ENCODE measurements at regions not wholly inside any gene's neighbourhood (a gene's known extent, or its start where the extent isn't known, plus 50 kb on each side); places are given as distances from the start of the nearest gene placed in this dataset.

DNA sequence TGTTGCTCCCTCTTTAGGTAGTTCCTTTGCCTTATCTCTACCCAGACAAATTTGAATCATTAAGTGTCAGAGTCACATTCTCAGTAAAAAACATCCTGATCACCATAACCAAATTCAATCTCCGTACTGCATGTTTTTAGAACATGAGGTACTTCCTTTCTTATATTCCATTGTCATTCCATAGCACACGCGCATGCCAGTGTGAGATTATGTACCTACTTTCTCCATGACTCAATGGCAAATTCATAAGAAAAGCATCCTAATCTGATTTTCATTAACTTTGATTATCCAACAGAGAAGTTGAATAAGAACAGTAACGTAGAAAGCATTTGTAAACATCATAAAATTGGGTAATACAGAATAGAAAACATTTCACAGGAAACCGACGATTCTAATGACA lies 1118.6 kb upstream of the CDH9 start:
- H3K27me3 Mint-ChIP-seq (ENCODE audit: insufficient read depth, low read depth): no peaks in the 10 kb centered on the region
- no peak overlapping the region for H3K4me3 Mint-ChIP-seq
- Histone ChIP-seq H3F3A (ENCODE audit: low read depth) (no peaks in the 10 kb centered on the region), H3K79me2 (ENCODE audit: low read depth) (no peaks in the 10 kb centered on the region), H3K27me3 (no peaks in the 10 kb centered on the region), H3K9ac (no peak overlapping the region), H2AFZ (replicated peaks) (no peak overlapping the region), H3K4me1 (no peaks in the 10 kb centered on the region), H3K4me2 (no peak overlapping the region), H4K20me1 (ENCODE audit: low read depth) (no peaks in the 10 kb centered on the region), H3K27ac (no peak overlapping the region), H3K9me3 (ENCODE audit: low read depth) (no peaks in the 10 kb centered on the region), H3K4me3 (no peak overlapping the region), H3K36me3 (no peaks in the 10 kb centered on the region)
- TF ChIP-seq, protein P1, sequence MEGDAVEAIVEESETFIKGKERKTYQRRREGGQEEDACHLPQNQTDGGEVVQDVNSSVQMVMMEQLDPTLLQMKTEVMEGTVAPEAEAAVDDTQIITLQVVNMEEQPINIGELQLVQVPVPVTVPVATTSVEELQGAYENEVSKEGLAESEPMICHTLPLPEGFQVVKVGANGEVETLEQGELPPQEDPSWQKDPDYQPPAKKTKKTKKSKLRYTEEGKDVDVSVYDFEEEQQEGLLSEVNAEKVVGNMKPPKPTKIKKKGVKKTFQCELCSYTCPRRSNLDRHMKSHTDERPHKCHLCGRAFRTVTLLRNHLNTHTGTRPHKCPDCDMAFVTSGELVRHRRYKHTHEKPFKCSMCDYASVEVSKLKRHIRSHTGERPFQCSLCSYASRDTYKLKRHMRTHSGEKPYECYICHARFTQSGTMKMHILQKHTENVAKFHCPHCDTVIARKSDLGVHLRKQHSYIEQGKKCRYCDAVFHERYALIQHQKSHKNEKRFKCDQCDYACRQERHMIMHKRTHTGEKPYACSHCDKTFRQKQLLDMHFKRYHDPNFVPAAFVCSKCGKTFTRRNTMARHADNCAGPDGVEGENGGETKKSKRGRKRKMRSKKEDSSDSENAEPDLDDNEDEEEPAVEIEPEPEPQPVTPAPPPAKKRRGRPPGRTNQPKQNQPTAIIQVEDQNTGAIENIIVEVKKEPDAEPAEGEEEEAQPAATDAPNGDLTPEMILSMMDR (IDR thresholded peaks at IDR 0.05): no peak
- TF ChIP-seq EZH2phosphoT487 (IDR thresholded peaks at IDR 0.05) (no peak), EZH2 (IDR thresholded peaks at IDR 0.05) (no peak)
- no peaks in the 10 kb centered on the region for H3K36me3 Mint-ChIP-seq
- H3K4me1 Mint-ChIP-seq: no peaks in the 10 kb centered on the region
- no peak for DNase-seq (ENCODE audit: low spot score)
- no peaks in the 10 kb centered on the region for H3K9me3 Mint-ChIP-seq
- no peak overlapping the region for H3K27ac Mint-ChIP-seq

DNA sequence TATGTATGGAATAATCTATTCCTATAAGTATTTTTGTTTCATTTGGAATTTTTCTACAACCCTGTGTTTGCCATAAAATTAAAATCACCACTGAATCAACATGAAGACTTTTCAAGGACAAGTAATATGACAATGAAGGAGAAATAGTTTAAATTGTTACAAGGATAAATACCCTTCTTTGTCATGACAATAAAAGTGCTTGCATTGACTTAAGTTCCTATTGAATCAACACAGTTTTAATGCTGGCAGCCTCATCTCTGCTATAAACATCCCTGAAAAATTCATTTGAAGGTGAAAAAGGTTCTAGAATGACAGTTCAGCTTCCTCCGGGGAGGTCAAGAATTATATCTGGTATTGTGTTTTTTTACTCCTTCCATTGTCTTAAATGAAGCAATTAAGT lies 1105.1 kb upstream of the CDH9 start:
- DNase-seq (ENCODE audit: low spot score): no peak
- no peaks in the 10 kb centered on the region for H3K4me1 ChIP-seq
- no peaks in the 10 kb centered on the region for H3K4me1 Mint-ChIP-seq
- H3K27me3 Mint-ChIP-seq (ENCODE audit: insufficient read depth, low read depth): no peaks in the 10 kb centered on the region
- TF ChIP-seq, protein P1 (IDR thresholded peaks at IDR 0.05): no peak
- TF ChIP-seq EZH2phosphoT487 (IDR thresholded peaks at IDR 0.05) (no peak), EZH2 (IDR thresholded peaks at IDR 0.05) (no peak)
- H3K9me3 Mint-ChIP-seq: peaks cover 5% of the 10 kb centered on the region
- H3K27ac Mint-ChIP-seq: no peak overlapping the region
- H3F3A ChIP-seq (ENCODE audit: low read depth): no peaks in the 10 kb centered on the region
- H3K36me3 Mint-ChIP-seq: peaks cover 2% of the 10 kb centered on the region
- no peaks in the 10 kb centered on the region for H3K27me3 ChIP-seq
- no peak overlapping the region for H2AFZ ChIP-seq (replicated peaks)
- no peaks in the 10 kb centered on the region for H3K9me3 ChIP-seq (ENCODE audit: low read depth)
- H4K20me1 ChIP-seq (ENCODE audit: low read depth): no peaks in the 10 kb centered on the region
- no peaks in the 10 kb centered on the region for H3K36me3 ChIP-seq
- H3K27ac ChIP-seq: no peak overlapping the region
- H3K79me2 ChIP-seq (ENCODE audit: low read depth): no peaks in the 10 kb centered on the region
- H3K9ac ChIP-seq: no peak overlapping the region
- no peak overlapping the region for H3K4me3 ChIP-seq
- H3K4me2 ChIP-seq: no peak overlapping the region
- no peak overlapping the region for H3K4me3 Mint-ChIP-seq

DNA sequence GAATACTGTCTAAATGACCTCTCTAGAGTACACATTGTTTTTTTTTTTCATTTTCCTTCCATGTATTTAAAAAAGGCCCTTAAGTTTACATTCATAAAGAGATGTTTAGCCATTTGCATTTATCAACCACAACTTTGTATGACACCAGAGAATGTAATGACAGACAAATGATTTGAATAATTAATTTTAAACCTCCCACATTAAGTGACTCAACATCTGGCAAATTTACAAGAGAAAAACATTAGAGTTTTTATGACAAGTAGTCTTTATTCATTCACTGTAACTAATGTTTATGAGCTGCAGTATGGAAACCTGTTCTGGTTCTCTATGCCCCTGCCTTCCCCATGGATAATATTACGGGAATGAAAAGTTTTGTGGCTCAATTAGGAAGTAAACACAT lies 1093.8 kb upstream of the CDH9 start:
- Mint-ChIP-seq H3K27me3 (ENCODE audit: insufficient read depth, low read depth) (no peaks in the 10 kb centered on the region), H3K9me3 (no peaks in the 10 kb centered on the region), H3K4me1 (no peaks in the 10 kb centered on the region), H3K36me3 (no peaks in the 10 kb centered on the region), H3K27ac (no peak overlapping the region), H3K4me3 (no peak overlapping the region)
- TF ChIP-seq EZH2phosphoT487 (IDR thresholded peaks at IDR 0.05) (no peak), EZH2 (IDR thresholded peaks at IDR 0.05) (no peak)
- TF ChIP-seq, protein P1 (IDR thresholded peaks at IDR 0.05): no peak
- no peak overlapping the region for H2AFZ ChIP-seq (replicated peaks)
- no peaks in the 10 kb centered on the region for H3K9me3 ChIP-seq (ENCODE audit: low read depth)
- H3K36me3 ChIP-seq: no peaks in the 10 kb centered on the region
- no peaks in the 10 kb centered on the region for H3K4me1 ChIP-seq
- H3K4me3 ChIP-seq: no peak overlapping the region
- H3K79me2 ChIP-seq (ENCODE audit: low read depth): no peaks in the 10 kb centered on the region
- no peak overlapping the region for H3K27ac ChIP-seq
- no peaks in the 10 kb centered on the region for H4K20me1 ChIP-seq (ENCODE audit: low read depth)
- no peak overlapping the region for H3K4me2 ChIP-seq
- H3K9ac ChIP-seq: no peak overlapping the region
- DNase-seq (ENCODE audit: low spot score): no peak
- no peaks in the 10 kb centered on the region for H3F3A ChIP-seq (ENCODE audit: low read depth)
- no peaks in the 10 kb centered on the region for H3K27me3 ChIP-seq

DNA sequence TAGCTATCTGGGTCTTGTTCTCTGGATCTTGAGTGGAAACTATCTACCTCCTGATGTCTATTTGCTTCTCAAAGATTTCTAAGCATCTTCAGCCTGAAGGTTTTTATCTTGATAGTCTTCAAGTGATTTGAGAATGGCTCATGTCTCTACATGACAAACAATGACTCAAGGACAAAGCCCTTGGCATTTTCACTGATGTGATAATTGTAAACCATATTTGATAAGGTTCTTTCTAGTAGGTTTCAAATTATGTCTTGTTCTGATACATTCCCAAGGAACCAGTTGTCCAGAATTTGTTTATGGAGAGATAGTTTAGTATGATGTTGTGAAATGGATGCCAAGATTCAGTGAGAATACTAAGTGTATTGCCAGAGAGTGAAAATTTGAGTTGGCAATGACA lies 1079.3 kb upstream of the CDH9 start:
- no peaks in the 10 kb centered on the region for H3K36me3 Mint-ChIP-seq
- H3K9me3 ChIP-seq (ENCODE audit: low read depth): no peaks in the 10 kb centered on the region
- no peak for DNase-seq (ENCODE audit: low spot score)
- no peaks in the 10 kb centered on the region for H3K9me3 Mint-ChIP-seq
- no peaks in the 10 kb centered on the region for H3K27me3 ChIP-seq
- no peaks in the 10 kb centered on the region for H3K36me3 ChIP-seq
- H3K4me3 Mint-ChIP-seq: no peak overlapping the region
- no peak overlapping the region for H3K4me2 ChIP-seq
- no peaks in the 10 kb centered on the region for H4K20me1 ChIP-seq (ENCODE audit: low read depth)
- no peaks in the 10 kb centered on the region for H3K79me2 ChIP-seq (ENCODE audit: low read depth)
- no peaks in the 10 kb centered on the region for H3K4me1 ChIP-seq
- peaks cover 6% of the 10 kb centered on the region for H3K27me3 Mint-ChIP-seq (ENCODE audit: insufficient read depth, low read depth)
- H3K9ac ChIP-seq: no peak overlapping the region
- H3K4me1 Mint-ChIP-seq: no peaks in the 10 kb centered on the region
- no peak overlapping the region for H3K27ac ChIP-seq
- TF ChIP-seq EZH2phosphoT487 (IDR thresholded peaks at IDR 0.05): no peak
- TF ChIP-seq EZH2 (IDR thresholded peaks at IDR 0.05): no peak
- TF ChIP-seq, protein P1 (IDR thresholded peaks at IDR 0.05): no peak
- H3F3A ChIP-seq (ENCODE audit: low read depth): no peaks in the 10 kb centered on the region
- H3K27ac Mint-ChIP-seq: no peak overlapping the region
- no peak overlapping the region for H2AFZ ChIP-seq (replicated peaks)
- H3K4me3 ChIP-seq: no peak overlapping the region
